ENCODE measurements at regions not wholly inside any gene's neighbourhood (a gene's known extent, or its start where the extent isn't known, plus 50 kb on each side); places are given as distances from the start of the nearest gene placed in this dataset.

DNA sequence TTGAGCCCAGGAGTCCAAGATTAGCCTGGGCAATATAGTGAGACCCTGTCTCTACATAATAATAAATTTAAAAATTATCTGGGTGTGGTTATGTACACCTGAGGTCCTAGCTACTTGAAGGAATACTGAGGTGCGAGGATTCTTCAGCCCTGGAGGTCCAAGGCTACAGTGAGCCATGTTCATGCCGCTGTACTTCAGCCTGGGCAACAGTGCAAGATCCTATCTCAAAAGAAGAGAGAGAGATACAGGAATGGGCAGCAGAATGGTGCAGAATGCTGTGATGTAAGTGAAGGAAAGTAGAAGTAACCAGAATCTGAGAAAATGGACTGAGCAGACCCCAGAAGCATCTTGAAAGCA, 62.7 kb upstream of the EXOC4 start:
- TF ChIP-seq, protein P1, sequence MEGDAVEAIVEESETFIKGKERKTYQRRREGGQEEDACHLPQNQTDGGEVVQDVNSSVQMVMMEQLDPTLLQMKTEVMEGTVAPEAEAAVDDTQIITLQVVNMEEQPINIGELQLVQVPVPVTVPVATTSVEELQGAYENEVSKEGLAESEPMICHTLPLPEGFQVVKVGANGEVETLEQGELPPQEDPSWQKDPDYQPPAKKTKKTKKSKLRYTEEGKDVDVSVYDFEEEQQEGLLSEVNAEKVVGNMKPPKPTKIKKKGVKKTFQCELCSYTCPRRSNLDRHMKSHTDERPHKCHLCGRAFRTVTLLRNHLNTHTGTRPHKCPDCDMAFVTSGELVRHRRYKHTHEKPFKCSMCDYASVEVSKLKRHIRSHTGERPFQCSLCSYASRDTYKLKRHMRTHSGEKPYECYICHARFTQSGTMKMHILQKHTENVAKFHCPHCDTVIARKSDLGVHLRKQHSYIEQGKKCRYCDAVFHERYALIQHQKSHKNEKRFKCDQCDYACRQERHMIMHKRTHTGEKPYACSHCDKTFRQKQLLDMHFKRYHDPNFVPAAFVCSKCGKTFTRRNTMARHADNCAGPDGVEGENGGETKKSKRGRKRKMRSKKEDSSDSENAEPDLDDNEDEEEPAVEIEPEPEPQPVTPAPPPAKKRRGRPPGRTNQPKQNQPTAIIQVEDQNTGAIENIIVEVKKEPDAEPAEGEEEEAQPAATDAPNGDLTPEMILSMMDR (IDR thresholded peaks at IDR 0.05): no peak
- no peak for TF ChIP-seq EZH2 (IDR thresholded peaks at IDR 0.05)
- no peak for TF ChIP-seq EZH2phosphoT487 (IDR thresholded peaks at IDR 0.05)

All from neural progenitor cell (in vitro differentiated cells).